ENCODE measurements at regions not wholly inside any gene's neighbourhood (a gene's known extent, or its start where the extent isn't known, plus 50 kb on each side); places are given as distances from the start of the nearest gene placed in this dataset.

- TF ChIP-seq, protein P1, sequence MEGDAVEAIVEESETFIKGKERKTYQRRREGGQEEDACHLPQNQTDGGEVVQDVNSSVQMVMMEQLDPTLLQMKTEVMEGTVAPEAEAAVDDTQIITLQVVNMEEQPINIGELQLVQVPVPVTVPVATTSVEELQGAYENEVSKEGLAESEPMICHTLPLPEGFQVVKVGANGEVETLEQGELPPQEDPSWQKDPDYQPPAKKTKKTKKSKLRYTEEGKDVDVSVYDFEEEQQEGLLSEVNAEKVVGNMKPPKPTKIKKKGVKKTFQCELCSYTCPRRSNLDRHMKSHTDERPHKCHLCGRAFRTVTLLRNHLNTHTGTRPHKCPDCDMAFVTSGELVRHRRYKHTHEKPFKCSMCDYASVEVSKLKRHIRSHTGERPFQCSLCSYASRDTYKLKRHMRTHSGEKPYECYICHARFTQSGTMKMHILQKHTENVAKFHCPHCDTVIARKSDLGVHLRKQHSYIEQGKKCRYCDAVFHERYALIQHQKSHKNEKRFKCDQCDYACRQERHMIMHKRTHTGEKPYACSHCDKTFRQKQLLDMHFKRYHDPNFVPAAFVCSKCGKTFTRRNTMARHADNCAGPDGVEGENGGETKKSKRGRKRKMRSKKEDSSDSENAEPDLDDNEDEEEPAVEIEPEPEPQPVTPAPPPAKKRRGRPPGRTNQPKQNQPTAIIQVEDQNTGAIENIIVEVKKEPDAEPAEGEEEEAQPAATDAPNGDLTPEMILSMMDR (conservative IDR thresholded peaks at IDR 0.05; ENCODE audit: low read depth, low read length): no peak
- TF ChIP-seq EZH2 (IDR thresholded peaks at IDR 0.05; ENCODE audit: low read length, unreplicated experiment) (no peak), EZH2phosphoT487 (IDR thresholded peaks at IDR 0.05; ENCODE audit: borderline replicate concordance, low read length) (no peak)
Measured at GRCh38 chr22:47687346-47687655, 924.9 kb downstream of the TBC1D22A start.

Data from PC-3 (cell line).